PFSK-1 (cell line): ENCODE measurements at regions not wholly inside any gene's neighbourhood (a gene's known extent, or its start where the extent isn't known, plus 50 kb on each side); places are given as distances from the start of the nearest gene placed in this dataset.
A peak's percentile ranks its signal among the peaks of the same experiment; 100 is the strongest.

ENCODE experiments used
- FOXP2 ChIP-seq: optimal IDR thresholded peaks from 2 replicates; pipeline ENCODE3; 2011; ENCODE audit warnings: borderline replicate concordance, control low read depth, inconsistent platforms; ENCODE audit not compliant: insufficient read depth; ENCODE audit errors: extremely low read length, extremely low read depth
- POLR2AphosphoS5 ChIP-seq: IDR thresholded peaks from 2 replicates; pipeline ENCODE4 v1.6.1; 2012; ENCODE audit warnings: low read depth, mild to moderate bottlenecking, control low read depth, low read length, moderate library complexity
- SIN3A ChIP-seq: IDR thresholded peaks from 2 replicates; pipeline ENCODE4 v1.6.1; 2012; ENCODE audit warnings: mild to moderate bottlenecking, low read length, moderate library complexity, borderline replicate concordance; ENCODE audit not compliant: insufficient read depth
- TAF1 ChIP-seq: IDR thresholded peaks from 2 replicates; pipeline ENCODE4 v1.6.1; 2012; ENCODE audit warnings: low read length, control low read depth, borderline replicate concordance; ENCODE audit not compliant: insufficient read depth
- TF ChIP-seq, protein P1 (sequence below), 2 experiments: IDR thresholded peaks; 2 replicates each; pipeline versions ENCODE4 v1.6.1 to v1.8.0; 2011 to 2012; ENCODE audit warnings: low read depth in 2 of 2, low read length in 2 of 2, control low read depth in 1 of 2, inconsistent platforms in 1 of 2, mild to moderate bottlenecking in 1 of 2, moderate library complexity in 1 of 2; ENCODE audit not compliant: insufficient read depth in 1 of 2

DNA sequence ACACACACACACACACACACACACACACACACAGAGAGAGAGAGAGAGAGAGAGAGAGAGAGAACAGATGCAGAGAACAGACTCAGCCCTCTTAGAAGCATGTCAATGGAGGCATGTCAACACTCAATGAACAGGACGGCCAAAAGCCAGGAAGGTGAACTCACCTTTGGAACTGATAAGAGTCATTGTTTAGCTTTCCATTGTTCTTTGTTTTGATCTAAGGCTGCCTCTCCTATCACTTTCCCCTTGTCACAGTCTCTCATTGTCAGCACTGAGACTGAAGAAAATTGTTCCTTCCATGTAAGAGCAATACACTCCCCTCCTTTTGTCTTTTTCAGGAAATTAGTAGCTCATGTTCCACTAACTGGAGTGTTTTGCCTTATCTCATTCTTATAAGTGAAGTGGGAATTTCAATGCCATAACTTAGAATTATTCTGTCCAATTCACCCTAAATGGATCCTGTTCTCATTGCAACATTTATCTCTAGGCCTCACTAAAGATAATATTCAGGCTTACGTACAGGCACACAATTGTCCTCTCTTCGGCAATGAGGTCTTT lies 218.0 kb downstream of the DUSP6 start:
- TF ChIP-seq SIN3A (no peak), TAF1 (no peak), POLR2AphosphoS5 (no peak), FOXP2 (no peak)
- TF ChIP-seq, protein P1, sequence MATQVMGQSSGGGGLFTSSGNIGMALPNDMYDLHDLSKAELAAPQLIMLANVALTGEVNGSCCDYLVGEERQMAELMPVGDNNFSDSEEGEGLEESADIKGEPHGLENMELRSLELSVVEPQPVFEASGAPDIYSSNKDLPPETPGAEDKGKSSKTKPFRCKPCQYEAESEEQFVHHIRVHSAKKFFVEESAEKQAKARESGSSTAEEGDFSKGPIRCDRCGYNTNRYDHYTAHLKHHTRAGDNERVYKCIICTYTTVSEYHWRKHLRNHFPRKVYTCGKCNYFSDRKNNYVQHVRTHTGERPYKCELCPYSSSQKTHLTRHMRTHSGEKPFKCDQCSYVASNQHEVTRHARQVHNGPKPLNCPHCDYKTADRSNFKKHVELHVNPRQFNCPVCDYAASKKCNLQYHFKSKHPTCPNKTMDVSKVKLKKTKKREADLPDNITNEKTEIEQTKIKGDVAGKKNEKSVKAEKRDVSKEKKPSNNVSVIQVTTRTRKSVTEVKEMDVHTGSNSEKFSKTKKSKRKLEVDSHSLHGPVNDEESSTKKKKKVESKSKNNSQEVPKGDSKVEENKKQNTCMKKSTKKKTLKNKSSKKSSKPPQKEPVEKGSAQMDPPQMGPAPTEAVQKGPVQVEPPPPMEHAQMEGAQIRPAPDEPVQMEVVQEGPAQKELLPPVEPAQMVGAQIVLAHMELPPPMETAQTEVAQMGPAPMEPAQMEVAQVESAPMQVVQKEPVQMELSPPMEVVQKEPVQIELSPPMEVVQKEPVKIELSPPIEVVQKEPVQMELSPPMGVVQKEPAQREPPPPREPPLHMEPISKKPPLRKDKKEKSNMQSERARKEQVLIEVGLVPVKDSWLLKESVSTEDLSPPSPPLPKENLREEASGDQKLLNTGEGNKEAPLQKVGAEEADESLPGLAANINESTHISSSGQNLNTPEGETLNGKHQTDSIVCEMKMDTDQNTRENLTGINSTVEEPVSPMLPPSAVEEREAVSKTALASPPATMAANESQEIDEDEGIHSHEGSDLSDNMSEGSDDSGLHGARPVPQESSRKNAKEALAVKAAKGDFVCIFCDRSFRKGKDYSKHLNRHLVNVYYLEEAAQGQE (IDR thresholded peaks at IDR 0.05; ENCODE audit: insufficient read depth in 1 of 2, low read depth in 2 of 2, low read length in 2 of 2): no peak

DNA sequence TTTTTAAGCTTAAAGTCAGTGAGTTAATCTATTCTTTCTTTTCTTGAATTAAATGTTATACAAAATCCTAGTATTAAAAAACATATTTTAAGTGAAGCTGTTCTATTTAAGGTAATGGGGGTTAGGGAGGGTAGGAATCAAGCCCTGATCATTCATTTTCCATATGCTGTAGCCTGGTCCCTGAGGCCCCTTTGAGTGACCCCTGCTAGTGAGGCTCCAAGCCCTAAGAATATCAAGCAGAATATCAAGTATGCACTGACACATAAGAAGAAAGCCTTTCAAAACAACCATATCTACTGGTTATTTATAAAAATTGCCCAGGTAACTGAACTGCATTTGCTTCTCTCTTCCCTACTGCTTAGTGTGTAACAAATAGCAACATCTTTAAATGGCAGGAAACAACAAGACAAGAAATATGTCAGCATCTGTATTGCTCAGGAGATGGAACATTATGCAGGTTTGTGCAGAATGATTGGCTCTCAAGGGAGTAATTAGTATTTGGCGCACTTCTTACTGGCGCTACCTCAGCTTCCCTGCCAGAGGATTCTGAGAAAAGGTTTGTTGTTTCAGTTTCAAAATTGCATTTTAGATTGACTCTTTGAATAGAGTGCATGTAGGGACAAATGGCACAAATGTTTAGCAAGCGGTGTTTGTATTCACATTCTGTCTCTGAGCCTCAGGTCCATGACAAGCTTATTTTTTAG lies 223.0 kb downstream of the DUSP6 start:
- TF ChIP-seq SIN3A: no peak
- no peak for TF ChIP-seq TAF1
- TF ChIP-seq FOXP2: no peak
- TF ChIP-seq POLR2AphosphoS5: no peak
- TF ChIP-seq, protein P1 (IDR thresholded peaks at IDR 0.05; ENCODE audit: insufficient read depth in 1 of 2, low read depth in 2 of 2, low read length in 2 of 2): no peak

DNA sequence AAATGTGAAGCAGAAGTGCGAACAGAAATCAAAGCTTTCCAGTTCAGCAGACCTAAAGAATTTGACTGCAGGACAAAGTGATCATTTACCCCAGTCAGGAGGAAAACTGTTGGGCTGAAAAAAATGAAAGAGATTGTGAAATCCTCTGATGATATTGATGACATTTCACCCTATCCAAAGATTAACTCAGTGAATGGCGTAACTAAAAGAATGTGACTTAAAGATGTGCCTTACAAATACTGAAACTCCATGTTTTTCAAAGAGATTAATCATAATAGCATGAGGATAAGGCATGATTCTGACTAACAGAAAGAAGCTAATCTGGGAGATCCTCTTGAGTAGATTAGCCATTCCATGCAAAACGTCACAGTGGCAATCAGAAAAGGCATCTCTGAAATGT lies 225.6 kb downstream of the DUSP6 start:
- TF ChIP-seq TAF1 (no peak), FOXP2 (no peak)

DNA sequence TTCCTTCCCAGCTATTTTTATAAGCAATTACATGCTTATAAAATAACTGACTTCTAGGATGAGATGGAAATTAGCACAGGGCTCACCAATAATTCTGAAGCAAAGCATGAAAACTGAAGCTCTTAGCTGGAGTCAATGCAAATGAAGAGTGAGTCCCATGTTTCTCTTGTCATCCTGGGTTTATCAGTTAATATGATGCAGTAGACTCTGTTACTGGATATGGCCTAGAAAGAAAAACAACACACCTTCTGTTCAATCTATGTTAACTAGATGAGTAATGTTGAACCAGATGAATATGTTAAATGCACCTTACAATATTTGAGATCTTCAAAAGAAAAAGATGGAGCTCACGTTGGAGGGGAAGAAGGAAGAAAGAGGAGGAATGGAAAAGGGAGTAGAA lies 229.4 kb downstream of the DUSP6 start:
- TF ChIP-seq, protein P1 (IDR thresholded peaks at IDR 0.05; ENCODE audit: insufficient read depth in 1 of 2, low read depth in 2 of 2, low read length in 2 of 2): no peak
- TF ChIP-seq FOXP2 (no peak), TAF1 (no peak), SIN3A (no peak), POLR2AphosphoS5 (no peak)

DNA sequence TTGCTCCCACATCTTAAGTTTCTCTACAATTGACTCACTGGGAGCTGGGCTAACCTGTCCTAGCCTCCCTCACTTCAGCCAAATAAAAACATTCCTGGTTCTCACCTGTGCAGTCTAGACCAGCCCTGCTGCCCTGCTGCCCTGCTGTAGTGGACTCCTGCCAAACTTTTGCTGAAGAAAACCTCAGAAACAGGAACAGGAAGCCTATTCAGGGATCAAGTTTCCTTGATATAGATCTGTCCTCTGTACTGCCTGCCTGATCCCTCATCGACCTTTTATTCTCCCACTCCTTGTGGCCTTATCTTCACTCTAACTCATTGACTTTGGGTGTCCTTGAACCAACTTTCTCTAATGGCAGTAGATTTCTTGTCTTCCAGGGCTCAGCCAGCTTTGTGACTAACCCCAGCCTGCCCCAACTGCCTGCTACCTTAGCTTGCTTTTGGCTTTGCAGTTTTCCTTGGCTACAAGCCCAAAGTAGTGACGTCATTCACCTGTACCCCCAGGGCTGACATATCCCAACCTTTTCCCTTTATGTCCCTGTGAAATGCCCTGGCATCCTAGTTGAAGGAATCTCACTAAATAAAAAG lies 234.8 kb downstream of the DUSP6 start:
- TF ChIP-seq POLR2AphosphoS5 (no peak), FOXP2 (no peak), TAF1 (no peak)
- TF ChIP-seq, protein P1 (IDR thresholded peaks at IDR 0.05; ENCODE audit: insufficient read depth in 1 of 2, low read depth in 2 of 2, low read length in 2 of 2): peak in 1 of 2 experiments; percentile 45; a peak in 1 of 4 replicates
